ENCODE measurements at regions not wholly inside any gene's neighbourhood (a gene's known extent, or its start where the extent isn't known, plus 50 kb on each side); places are given as distances from the start of the nearest gene placed in this dataset.

- TF ChIP-seq CTCF (IDR thresholded peaks at IDR 0.05) (no peak), POLR2A (IDR thresholded peaks at IDR 0.05) (no peak)
Measured at GRCh38 chr7:41773756-41774155, 70.9 kb upstream of the INHBA start.
